HG02763 (cell line): ENCODE measurements at regions not wholly inside any gene's neighbourhood (a gene's known extent, or its start where the extent isn't known, plus 50 kb on each side); places are given as distances from the start of the nearest gene placed in this dataset.
"Not testable (repeated sequence)": the region's sequence is repeated elsewhere in the genome, so short reads cannot be mapped to it uniquely, and the experiment has no call there.

Source experiments
- ATAC-seq: cut with Tn5 transposase; IDR thresholded peaks from one replicate; pipeline ENCODE4 v1.9.1; 2021; ENCODE audit warnings: mild to moderate bottlenecking, moderate library complexity; ENCODE audit not compliant: unreplicated experiment

DNA sequence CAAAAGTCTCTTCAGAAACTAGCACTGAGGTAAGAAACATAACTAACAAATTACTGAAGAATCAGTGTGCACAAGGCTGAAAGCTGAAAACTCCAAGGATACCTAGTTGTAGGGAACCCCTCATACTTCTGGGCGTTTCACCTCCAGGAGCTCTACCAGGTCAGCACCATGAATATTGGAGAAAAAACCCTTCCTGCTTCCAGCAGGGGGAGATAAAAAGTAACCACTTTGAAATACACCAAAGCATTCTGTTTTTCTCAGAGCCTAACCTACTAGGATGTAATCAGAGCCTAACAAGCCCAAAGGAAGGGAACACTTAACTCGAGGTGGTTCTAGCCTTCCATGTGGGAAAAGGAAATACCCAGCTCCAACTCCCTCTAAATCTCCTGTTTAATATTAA, 175.8 kb upstream of the MME start:
- no peak for ATAC-seq

DNA sequence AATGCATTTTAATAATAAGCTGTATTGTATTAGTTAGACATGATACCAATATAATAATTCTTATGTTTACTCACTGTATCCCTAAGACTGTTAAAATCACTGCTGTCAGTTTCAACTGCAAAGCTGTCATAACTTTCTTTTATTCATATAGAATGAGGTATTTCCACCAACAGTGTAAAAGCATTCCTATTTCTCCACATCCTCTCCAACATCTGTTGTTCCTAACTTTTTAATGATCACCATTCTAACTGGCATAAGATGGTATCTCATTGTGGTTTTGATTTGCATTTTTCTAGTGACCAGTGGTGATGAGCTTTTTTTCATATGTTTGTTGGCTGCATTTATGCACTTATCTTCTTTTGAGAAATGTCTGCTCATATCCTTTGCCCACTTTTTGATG, 177.6 kb upstream of the MME start:
- not testable (repeated sequence) for ATAC-seq

DNA sequence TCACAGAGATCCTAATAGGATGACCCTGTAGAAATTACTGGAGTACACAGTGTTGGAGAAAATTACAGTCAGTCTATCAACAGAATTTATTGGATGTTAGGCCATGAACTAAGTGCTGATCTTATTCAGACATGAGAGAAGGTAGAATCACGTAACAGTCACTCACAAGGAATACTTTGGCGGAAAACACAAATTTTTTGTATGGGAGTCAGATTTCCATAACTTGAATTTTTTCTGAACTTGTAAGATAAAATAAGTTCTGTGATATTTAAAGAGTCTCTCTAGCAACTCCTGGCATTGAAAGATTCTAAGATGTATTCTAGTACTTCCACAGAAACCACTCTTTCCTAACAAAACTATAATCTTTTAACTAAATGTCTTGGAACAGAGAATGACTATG, 178.8 kb upstream of the MME start:
- no peak for ATAC-seq

DNA sequence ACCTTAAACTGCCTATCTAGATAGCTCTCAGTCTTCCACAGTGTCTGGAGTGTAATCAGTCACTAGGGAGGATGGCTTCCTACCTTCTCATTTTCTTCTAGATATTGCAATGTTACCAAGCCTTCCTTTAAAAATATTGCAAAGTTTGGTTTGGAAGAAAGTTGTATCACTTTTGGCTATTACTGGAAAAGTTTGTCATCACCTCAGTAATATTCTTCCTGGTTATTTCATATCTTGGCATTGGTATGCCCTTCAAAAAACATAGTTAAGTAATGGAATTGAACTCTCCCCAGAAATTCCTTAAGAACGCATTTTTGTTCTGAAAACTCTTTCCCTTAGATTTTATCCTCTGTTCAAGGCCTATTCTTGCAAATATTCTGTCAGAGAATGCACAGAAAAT, 179.3 kb upstream of the MME start:
- ATAC-seq, result no peak

DNA sequence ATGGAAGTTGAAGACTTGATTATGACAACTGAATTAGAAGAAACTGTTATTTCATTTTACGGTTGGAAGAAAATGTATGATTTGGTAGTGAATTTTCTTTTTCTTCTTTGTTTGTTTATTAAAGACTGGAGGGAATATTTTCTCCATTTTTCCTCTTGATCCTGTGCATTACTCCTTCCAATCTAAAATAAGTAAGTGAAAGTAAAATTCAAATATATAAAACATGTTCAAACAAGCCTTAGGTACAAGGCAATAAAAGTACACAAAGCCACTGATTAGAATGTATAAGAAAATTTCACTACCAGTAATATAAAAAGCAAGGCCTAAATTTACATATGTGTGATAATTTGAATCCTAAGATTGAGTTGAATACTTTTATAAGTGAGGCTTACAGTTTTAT, 181.2 kb upstream of the MME start:
- ATAC-seq, result no peak

DNA sequence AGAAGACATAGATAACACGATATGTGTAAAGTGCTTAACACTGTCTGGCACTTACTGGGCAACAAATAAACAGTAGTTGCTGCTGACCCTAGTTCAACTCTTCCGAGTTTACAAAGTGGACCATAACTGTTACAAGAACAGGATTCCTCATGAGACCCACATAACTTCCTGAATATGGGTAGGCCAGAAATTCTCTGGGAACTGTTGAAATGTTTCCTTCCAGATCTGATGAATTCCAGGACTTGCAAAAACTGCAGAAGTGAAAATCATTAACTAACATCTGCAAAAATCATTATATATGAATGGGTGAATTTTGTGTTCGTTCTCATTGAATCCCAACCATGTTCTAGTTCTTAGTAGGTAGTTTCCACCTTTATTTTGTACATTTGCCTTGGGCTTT, 181.7 kb upstream of the MME start:
- ATAC-seq, result no peak

DNA sequence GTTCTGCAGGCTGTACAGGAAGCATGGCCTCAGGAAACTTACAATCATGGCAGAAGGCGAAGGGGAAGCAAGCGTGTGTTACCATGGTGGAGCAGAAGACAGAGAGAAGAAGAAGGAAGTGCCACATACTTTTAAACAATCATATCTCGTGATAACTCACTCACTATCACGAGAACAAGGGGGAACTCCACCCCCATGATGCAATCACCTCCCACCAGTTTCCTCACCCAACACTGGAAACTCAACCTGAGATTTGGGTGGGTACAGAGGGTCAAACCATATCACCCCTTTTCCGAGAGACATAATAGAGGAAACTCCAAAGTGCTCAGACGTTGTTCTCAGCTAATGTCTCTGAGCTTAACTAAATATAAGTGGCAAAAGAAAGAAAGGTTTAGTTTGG, 186.3 kb upstream of the MME start:
- no peak for ATAC-seq

DNA sequence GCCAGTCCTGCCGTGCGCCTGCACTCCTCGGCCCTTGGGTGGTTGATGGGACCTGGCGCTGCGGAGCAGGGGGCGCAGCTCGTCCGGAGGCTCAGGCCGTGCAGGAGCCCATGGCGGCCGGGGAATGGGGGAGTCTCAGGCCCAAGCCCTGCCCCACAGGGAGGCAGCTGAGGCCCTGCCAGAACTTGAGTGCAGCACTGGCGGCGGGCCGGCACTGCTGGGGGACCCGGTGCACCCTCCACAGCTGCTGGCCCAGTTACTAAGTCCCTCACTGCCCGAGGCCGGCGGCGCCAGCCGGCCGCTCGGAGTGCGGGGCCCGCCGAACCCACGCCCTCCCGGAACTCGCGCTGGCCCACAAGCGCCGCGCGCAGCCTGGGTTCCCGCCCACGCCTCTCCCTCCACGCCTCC, 190.9 kb upstream of the MME start:
- no peak for ATAC-seq

DNA sequence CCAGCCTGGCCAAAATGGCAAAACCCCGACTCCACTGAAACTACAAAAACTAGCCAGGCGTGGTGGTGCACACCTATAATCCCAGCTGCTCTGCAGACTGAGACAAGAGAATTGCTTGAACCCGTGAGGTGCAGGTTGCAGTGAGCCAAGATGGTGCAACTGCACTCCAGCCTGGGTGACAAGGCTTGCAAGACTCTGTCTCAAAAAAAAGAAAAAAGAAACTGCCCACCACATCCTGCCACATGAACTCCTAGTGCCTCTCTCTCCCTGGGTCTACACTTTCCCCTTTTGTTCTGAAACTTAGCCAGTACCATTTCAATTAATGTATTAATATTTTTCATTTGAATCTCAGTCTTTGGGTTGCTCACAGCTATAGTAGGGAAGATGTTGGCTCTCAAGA, 192.2 kb upstream of the MME start:
- no peak for ATAC-seq

DNA sequence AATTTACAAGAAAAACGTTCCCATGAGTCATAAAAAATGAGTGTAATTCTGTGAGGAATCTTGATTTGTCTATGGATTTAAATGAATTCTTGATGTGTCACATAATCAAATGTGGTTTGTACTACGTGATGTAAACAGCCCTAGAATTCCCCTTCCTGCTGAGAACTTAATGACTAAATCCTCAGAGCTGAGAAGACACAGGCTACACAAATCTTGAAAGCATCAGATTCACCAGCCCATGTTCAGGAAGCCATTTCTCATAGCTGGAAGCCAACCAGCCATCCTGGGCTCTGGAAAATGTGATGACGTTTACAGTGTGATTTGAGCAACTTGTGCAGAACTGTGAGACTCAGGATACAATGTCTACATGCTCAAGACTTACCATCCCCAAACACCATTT, 193.7 kb upstream of the MME start:
- ATAC-seq, result no peak

DNA sequence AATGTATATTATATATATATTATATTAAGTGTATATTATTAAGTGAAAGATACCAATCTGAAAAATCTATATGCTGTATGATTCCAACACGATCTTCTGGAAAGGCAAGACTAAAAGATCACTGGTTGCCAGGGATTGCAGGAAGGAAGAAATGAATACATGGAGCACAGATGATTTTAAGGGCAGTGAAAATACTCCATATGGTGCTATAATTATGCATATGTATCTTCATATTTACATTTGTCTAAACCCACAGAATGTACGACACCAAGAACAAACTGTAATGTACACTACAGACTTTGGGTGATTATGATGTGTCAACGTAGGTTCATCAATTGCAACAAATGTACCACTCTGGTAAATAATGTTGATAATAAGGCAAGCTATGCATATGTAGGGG, 194.7 kb upstream of the MME start:
- ATAC-seq, result no peak

DNA sequence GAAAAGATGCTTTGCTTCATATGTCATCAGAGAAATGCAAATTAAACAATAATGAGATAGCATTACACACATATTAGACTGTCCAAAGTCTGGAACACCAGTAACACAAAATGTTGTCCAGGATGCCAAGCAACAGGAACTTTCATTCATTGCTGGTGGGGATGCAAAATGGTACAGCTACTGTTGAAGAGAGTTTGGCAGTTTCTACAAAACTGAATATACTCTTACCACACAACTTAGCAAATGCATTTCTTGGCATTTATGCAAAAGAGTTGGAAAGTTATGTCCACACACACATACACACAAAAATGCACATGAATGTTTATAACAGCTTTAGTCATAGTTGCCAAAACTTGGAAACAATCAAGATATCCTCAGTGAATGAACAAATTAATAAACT, 195.2 kb upstream of the MME start:
- ATAC-seq, result no peak

DNA sequence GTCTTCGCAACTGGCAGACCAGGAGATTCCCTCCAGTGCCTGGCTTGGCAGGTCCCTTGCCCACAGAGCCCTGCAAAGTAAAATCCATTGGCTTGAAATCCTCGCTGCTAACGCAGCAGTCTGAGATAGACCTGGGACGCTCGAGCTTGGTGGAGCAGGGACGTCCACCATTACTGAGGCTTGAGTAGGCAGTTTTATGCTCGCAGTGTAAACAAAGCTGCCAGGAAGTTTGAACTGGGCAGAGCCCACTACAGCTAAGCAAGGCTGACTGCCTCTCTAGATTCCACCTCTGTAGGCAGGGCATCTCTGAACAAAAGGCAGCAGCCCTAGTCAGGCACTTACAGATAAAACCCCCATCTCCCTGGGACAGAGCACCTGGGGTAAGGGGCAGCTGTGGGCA, 205.0 kb upstream of the MME start:
- no peak for ATAC-seq

DNA sequence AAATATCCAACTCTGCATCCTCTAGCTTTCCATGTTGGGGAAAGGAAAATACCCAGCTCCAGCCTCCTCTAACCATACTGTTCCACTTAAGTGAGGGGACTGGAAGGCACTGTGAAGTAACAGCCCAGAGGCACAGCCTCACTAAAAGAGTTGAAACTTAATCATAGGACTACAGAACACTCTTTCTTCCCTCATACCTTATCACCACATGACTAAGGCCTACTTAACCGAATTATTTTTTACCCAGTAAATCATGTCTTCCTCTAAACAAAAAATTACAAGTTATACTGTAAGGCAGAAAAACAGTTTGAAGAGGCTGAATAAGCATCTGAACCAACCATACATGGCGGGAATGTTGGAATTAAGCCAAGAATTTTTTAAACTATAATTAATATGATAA, 207.4 kb upstream of the MME start:
- ATAC-seq, result no peak

DNA sequence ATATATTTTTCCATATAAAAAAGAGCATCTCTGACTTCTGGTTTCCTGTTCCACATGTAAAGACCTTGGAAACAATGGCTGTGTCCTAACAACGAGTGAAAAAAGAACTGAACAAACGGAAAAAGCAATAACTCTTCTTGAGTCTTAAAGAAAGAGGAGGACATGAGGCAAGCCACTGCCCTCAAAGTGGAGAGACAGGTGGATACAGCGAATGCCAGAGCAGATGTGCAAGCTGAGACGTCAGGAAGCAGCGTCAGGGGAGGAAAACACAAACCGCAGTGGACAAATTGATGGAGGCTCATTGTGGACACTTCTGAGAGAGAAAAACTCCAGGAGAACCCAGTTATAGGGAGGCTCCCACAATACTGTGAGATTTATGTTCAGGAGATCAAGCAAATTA, 208.0 kb upstream of the MME start:
- no peak for ATAC-seq

DNA sequence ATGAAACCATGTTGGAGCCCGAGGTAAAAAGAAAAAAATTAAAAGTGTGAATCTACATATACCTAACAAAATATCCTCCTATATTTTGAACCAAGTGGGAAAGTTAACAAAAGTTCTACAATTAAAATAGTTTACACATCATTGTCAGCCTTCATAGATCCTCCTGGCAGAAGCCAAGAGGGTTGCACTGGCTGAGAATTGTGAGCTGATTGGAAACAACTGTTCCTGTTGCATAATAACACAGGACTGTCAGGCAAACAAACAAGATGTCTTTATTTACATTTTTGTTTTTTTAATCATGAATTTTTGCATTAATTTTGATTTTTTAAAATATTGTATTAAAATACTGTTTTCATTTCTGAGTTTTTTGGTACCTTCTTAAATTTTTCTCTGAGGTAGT, 215.2 kb upstream of the MME start:
- ATAC-seq, result no peak

DNA sequence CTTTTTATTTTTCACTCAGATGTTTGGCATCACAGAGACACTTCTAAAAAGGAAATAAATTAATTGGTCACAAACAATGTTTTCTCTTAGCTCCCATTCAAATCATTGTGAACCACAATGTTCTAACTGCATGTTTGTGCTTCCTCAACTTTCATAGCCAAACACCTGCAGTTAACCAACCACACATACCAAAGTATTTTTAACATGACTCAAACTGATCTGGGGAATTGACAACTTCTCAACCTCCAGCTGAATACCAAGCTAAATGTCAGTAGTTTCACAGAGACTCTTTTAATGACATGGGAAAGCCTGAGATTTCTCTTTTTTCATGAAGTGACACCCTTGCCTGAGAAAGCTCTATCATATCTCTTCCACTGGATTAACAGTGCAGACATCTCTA, 217.9 kb upstream of the MME start:
- no peak for ATAC-seq

DNA sequence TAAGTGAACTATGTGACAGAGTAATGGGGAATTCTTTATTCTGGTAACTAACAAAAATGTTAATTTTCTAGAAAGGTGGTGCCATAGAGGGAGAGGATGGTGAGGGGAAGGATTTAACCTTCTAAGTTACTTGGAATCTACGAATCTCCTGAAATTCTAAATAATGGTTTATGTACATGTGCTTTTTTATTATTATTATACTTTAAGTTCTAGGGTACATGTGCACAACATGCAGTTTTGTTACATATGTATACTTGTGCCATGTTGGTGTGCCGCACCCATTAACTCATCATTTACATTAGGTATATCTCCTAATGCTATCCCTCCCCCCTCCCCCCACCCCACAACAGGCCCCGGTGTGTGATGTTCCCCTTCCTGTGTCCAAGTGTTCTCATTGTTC, 227.1 kb upstream of the MME start:
- not testable (repeated sequence) for ATAC-seq

DNA sequence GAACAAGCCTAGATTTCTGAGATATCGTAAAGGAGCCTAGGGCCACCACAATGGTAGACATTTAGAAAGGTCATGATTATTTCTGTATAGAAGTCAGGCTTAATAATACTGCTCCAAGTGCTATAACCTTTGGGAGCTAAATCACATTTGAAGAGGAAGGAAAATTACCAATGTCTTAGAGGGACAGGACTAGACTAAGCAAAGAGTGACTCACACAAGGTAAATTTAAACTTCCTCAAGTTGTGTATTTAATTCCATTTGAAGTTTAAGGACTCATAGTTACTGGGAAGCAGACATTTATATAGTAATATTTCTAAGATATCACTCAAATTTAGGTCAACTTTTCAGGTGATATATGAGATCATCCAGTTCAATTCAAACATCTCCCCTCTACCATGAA, 227.6 kb upstream of the MME start:
- no peak for ATAC-seq

DNA sequence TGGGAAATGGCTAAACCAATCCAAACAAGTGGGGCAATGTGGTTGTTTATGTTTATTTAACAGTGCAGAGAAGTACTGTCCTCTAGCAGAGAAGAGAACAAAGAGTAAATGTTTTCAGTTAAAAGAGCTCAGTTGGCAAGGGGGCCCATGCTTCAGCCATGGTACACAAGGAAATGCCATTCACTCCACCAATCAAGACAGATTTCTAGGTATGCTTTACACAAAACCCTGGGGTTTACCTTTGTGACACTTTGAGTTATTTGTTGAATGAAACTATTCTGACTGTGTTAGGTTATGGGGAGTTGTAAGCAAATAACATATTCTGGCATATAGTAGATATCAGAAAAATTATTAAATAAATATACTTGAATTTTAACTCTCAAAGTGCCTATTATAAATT, 228.5 kb upstream of the MME start:
- ATAC-seq, result no peak

DNA sequence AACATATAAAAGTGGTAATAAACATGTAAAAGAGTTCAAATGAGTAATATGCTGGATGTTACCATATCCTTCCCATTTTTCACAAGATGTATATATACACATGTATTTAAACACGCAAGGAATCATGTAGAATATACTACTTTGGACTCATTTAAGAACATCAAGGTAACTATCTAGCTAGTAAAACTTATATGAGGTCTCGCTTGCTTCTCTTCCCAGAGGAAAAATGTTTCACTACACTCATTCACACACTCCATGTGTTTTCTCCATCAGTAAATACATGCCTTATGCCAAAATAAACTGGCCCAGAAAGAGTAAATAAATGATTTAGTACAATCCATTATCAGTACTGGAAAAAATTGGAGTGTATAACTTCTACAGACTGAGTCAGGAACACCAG, 229.2 kb upstream of the MME start:
- no peak for ATAC-seq

DNA sequence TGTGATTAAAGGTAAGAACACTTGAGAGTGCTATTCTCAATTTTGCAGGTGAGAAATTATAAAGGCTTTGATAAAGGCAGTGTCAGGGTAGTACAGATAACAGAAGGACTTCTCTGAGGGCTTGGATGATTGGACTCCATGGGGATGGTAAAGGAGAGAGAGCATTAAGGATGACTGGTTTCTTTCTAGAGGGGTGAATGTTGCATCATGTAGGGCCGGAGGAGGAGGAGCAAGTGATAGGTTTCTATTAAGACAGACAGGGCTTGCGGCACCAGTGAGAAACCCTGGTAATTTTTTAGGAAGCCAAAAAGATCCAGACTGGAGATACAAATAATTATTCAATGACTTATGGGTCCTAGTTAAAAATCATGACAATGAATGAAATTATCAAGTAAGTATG, 230.7 kb upstream of the MME start:
- no peak for ATAC-seq

DNA sequence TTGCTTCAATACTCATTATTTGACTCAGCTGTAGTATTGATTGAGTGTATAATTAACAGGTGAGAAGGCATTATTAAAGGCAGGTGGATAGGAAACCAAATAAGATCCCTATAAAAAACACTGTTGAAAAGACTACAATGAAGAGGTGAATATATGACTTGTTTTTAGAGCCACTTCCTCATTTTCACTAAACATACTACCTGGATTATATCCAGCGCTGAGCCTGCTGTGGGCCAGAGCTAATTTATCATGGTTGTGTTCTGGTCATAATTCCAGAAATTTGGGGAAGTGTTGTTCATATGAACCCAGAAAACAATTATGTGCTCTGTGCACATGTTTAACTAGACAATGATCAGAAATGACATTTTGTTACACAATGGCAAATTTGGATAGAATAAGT, 235.3 kb upstream of the MME start:
- no peak for ATAC-seq

DNA sequence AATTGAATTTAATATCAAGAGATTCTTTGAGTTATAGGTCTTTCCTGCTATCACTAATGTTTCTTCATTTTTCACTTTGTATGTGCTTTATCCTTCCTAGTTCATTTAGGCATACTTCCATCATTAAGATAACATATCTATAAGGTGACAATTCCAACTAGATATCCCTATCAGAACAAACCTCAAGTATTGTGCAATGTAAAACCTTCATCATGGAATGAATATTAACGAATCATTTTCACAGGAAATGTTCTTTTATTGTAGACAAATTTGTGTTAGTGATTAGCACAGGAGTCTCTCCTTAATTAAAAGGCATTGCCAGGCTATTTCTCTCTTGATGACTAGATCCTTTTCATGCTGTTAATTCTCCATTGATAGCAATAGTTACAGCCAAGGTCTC, 236.5 kb upstream of the MME start:
- no peak for ATAC-seq
